K562 (cell line): ENCODE measurements at regions not wholly inside any gene's neighbourhood (a gene's known extent, or its start where the extent isn't known, plus 50 kb on each side); places are given as distances from the start of the nearest gene placed in this dataset.
"Not testable (repeated sequence)": the region's sequence is repeated elsewhere in the genome, so short reads cannot be mapped to it uniquely, and the experiment has no call there.

ENCODE experiments used
- ATAC-seq: fragments of 200-7000 bp; cut with Tn5 transposase; 3 replicates; pipeline ENCODE4 v1.9.1; 2020; ENCODE audit warnings: moderate library complexity
- BruUV-seq: library from RNA; stranded (reverse); fragments of 400-500 nt; replicated peaks from 2 replicates; lab custom pipeline; 2021; lab: Mats Ljungman, UMichigan
- CTCF ChIA-PET: fragments of 300-600 bp; formaldehyde crosslinking; extraction: SDS; loops from one replicate; lab custom pipeline; 2021; ENCODE audit warnings: low intra/inter-chr PET ratio; lab: Yijun Ruan, JAX
- POLR2A ChIA-PET: fragments of 300-600, 350-650 bp; sonication (Branson Sonifier 250); formaldehyde crosslinking; extraction: SDS; loops from one replicate; lab custom pipeline; 2021; ENCODE audit warnings: antibody characterized with exemption, inconsistent platforms; lab: Yijun Ruan, JAX
- DNase-seq, 4 experiments: peaks; one replicate each; pipeline versions ENCODE4 v3.0.0 to v3.0.0-alpha.2; 2011 to 2018; ENCODE audit warnings: low spot score in 3 of 4, mixed read lengths in 3 of 4; ENCODE audit errors: extremely low read depth in 1 of 4
- FAIRE-seq: peaks from 2 replicates; lab custom pipeline; 2011; peaks lifted over from hg19 to GRCh38; lab: Jason Lieb, UNC
- H2AFZ ChIP-seq: 2 replicates; pipeline ENCODE4 v1.6.0; 2011; ENCODE audit warnings: low read depth, low read length, control low read depth, inconsistent platforms
- H3K27ac ChIP-seq: fragments of 200-600 bp; 3 replicates; pipeline ENCODE4 v1.8.0; 2011; ENCODE audit warnings: low read depth, mild to moderate bottlenecking, control low read depth, inconsistent platforms, low read length, moderate library complexity, mixed read lengths; ENCODE audit errors: extremely low read depth
- H3K27me3 ChIP-seq, 2 experiments: fragments of 300-600 bp in 1 of 2; 2 replicates in 1 of 2; 3 replicates in 1 of 2; pipeline versions ENCODE4 v1.6.0 to v1.8.0; 2011; ENCODE audit warnings: inconsistent platforms in 2 of 2, low read length in 2 of 2, mild to moderate bottlenecking in 1 of 2, mixed read lengths in 1 of 2, moderate library complexity in 1 of 2; ENCODE audit not compliant: control insufficient read depth in 2 of 2, insufficient read depth in 2 of 2
- H3K36me3 ChIP-seq: fragments of 300-600 bp; 3 replicates; pipeline ENCODE4 v1.8.0; 2011; ENCODE audit warnings: mild to moderate bottlenecking, low read length, inconsistent platforms; ENCODE audit not compliant: control insufficient read depth, insufficient read depth
- H3K4me1 ChIP-seq, 2 experiments: fragments of 200-600 bp in 1 of 2; replicated peaks in 1 of 2; 2 replicates in 1 of 2; 3 replicates in 1 of 2; pipeline versions ENCODE4 v1.5.1 to v1.8.0; 2011; ENCODE audit warnings: inconsistent platforms in 2 of 2, low read length in 2 of 2, mild to moderate bottlenecking in 1 of 2, mixed read lengths in 1 of 2, moderate library complexity in 1 of 2; ENCODE audit not compliant: control insufficient read depth in 2 of 2, insufficient read depth in 2 of 2
- H3K4me2 ChIP-seq: 2 replicates; pipeline ENCODE4 v1.6.1; 2011; ENCODE audit warnings: low read length, control low read depth, inconsistent platforms, mixed read lengths; ENCODE audit not compliant: insufficient read depth
- H3K4me3 ChIP-seq: fragments of 200-600 bp; sonication (generic), shearing (Covaris generic); 2 replicates; pipeline ENCODE4 v1.5.1; 2016; ENCODE audit warnings: control low read depth, inconsistent platforms
- H3K79me2 ChIP-seq: fragments of 200-600 bp; 3 replicates; pipeline ENCODE4 v1.8.0; 2011; ENCODE audit warnings: low read length, inconsistent platforms; ENCODE audit not compliant: control insufficient read depth, insufficient read depth
- H3K9ac ChIP-seq, 2 experiments: 2 replicates each; pipeline versions ENCODE4 v1.6.0 to v1.6.1; 2011; ENCODE audit warnings: low read depth in 2 of 2, low read length in 2 of 2, control low read depth in 1 of 2, inconsistent platforms in 1 of 2, mild to moderate bottlenecking in 1 of 2, mixed read lengths in 1 of 2; ENCODE audit not compliant: insufficient read depth in 1 of 2
- H3K9me1 ChIP-seq: one replicate; pipeline ENCODE4 v1.6.0; 2011; ENCODE audit warnings: inconsistent platforms, mild to moderate bottlenecking, low read length, moderate library complexity; ENCODE audit not compliant: control insufficient read depth, insufficient read depth
- H3K9me3 ChIP-seq: replicated peaks from 2 replicates; pipeline ENCODE4 v1.5.1; 2011; ENCODE audit warnings: low read depth, low read length, inconsistent platforms; ENCODE audit not compliant: control insufficient read depth, insufficient read depth
- H4K20me1 ChIP-seq: replicated peaks from 2 replicates; pipeline ENCODE4 v1.6.1; 2011; ENCODE audit warnings: low read length, inconsistent platforms, mixed read lengths; ENCODE audit not compliant: control insufficient read depth, insufficient read depth
- DMBX1 ChIP-seq: fragments of 250-450 bp; sonication (Bioruptor Pico); IDR thresholded peaks from 2 replicates; pipeline ENCODE4 v1.8.0; 2022; ENCODE audit warnings: inconsistent platforms, mild to moderate bottlenecking, moderate library complexity, borderline replicate concordance
- EGR1 ChIP-seq: fragments of 450-650 bp; conservative IDR thresholded peaks from 2 replicates; pipeline ENCODE4 v1.6.1; 2017; ENCODE audit warnings: mild to moderate bottlenecking
- HMGN3 ChIP-seq: IDR thresholded peaks from 2 replicates; pipeline ENCODE4 v1.6.1; 2011; ENCODE audit warnings: borderline replicate concordance, low read depth, mild to moderate bottlenecking, mixed read lengths, low read length; ENCODE audit not compliant: insufficient read length; ENCODE audit errors: extremely low read depth
- NCOR1 ChIP-seq: fragments of 450-650 bp; IDR thresholded peaks from 2 replicates; pipeline ENCODE4 v1.6.1; 2016; ENCODE audit warnings: mild to moderate bottlenecking, moderate library complexity
- NR2C2 ChIP-seq, 2 experiments: fragments of 200-800 bp in 1 of 2; sonication (Bioruptor generic) in 1 of 2; sonication (generic) in 1 of 2; formaldehyde crosslinking in 1 of 2; IDR thresholded peaks; 2 replicates each; pipeline versions ENCODE4 v1.6.1 to v1.8.0; 2016 to 2022; ENCODE audit warnings: mild to moderate bottlenecking in 1 of 2, missing compliant biosample characterization in 1 of 2, missing genetic modification characterization in 1 of 2, missing genetic modification reagents in 1 of 2
- XRCC5 ChIP-seq: fragments of 200-400 bp; formaldehyde crosslinking; IDR thresholded peaks from 2 replicates; pipeline ENCODE4 v1.6.1; 2017; ENCODE audit warnings: low read depth, mild to moderate bottlenecking, low read length
- ZNF175 ChIP-seq: fragments of 200-800 bp; sonication (Bioruptor generic); IDR thresholded peaks from 2 replicates; pipeline ENCODE4 v1.6.1; 2016; ENCODE audit warnings: low read depth, mild to moderate bottlenecking, missing genetic modification characterization, missing compliant biosample characterization
- WGBS: fragments of 100-300 bp; shearing (Covaris generic); methylation state at CpG from one replicate; pipeline ENCODE4 v1.1.6; 2016; ENCODE audit warnings: low coverage, mixed read lengths; ENCODE audit not compliant: insufficient coverage; ENCODE audit errors: missing lambda C conversion rate; 5-methylcytosine and 5-hydroxymethylcytosine counted together
- in situ Hi-C: fragments of 300-500 bp; cut with MboI; formaldehyde crosslinking; loops from 4 replicates; pipeline ENCODE4 v1.15.0; 2018; ENCODE audit warnings: inconsistent platforms, mixed read lengths
- intact Hi-C: fragments of 100-400 bp; cut with micrococcal nuclease; formaldehyde crosslinking; loops from 2 replicates; pipeline ENCODE4 v1.14.2; 2022
- TF ChIP-seq, protein P1 (sequence below): sonication (generic); formaldehyde crosslinking; IDR thresholded peaks from 2 replicates; pipeline ENCODE4 v1.8.0; 2022; ENCODE audit warnings: missing genetic modification reagents, mild to moderate bottlenecking, borderline replicate concordance
- TF ChIP-seq, protein P2 (sequence below), 3 experiments: fragments of 200-800 bp in 1 of 3; sonication (Bioruptor generic) in 1 of 3; sonication (generic) in 1 of 3; formaldehyde crosslinking in 1 of 3; IDR thresholded peaks; 2 replicates each; pipeline versions ENCODE4 v1.6.1 to v1.8.0; 2016 to 2022; ENCODE audit warnings: mild to moderate bottlenecking in 2 of 3, missing compliant biosample characterization in 2 of 3, missing genetic modification characterization in 2 of 3, missing genetic modification reagents in 1 of 3
- TF ChIP-seq, protein P3 (sequence below): fragments of 250-450 bp; sonication (Bioruptor Pico); IDR thresholded peaks from 2 replicates; pipeline ENCODE4 v1.4.0; 2020

DNA sequence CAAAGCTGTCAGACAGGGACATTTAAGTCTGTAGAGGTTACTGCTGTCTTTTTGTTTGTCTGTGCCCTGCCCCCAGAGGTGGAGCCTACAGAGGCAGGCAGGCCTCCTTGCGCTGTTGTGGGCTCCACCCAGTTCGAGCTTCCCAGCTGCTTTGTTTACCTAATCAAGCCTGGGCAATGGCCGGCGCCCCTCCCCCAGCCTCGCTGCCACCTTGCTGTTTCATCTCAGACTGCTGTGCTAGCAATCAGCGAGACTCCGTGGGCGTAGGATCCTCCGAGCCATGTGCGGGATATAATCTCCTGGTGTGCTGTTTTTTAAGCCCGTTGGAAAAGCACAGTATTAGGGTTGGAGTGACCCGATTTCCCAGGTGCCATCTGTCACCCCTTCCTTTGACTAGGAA, 454.2 kb upstream of the CCDC196 start:
- FAIRE-seq, H3K79me2 ChIP-seq, H3K4me1 ChIP-seq, H3K9me1 ChIP-seq, H3K4me2 ChIP-seq, ATAC-seq, in situ Hi-C loops, DNase-seq, CTCF ChIA-PET, H2AFZ ChIP-seq, H3K27ac ChIP-seq, H3K27me3 ChIP-seq, H3K36me3 ChIP-seq, H4K20me1 ChIP-seq, BruUV-seq, intact Hi-C loops, POLR2A ChIA-PET, H3K9me3 ChIP-seq, H3K9ac ChIP-seq, H3K4me3 ChIP-seq: not testable (repeated sequence)
- WGBS = 0% methylated on average over 2 of the region's 12 CpGs

DNA sequence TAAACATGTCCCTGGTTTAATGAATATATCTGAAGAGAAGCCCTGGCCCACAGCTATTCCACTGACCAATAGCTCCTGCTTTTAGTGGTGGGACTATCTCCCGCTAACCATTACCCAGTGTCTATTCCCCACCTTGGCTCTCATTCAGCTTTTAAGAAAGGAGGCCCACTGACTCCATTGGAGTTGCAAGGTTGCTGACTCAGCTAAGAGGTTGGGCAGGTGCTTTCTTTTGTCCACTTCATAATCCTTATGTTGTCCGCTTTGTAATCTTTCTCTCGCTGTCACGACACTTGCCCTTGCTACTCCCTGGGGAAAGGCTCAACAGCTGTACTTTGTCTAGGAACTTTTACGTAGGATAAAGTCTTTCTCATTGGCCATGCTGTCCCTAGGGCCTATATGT, 453.4 kb upstream of the CCDC196 start:
- intact Hi-C loops = no loop called here
- no peak for FAIRE-seq

More for the DNA sequence above, 453.4 kb upstream of the CCDC196 start:
- Histone ChIP-seq H3K36me3 (no peaks in the 10 kb centered on the region), H3K79me2 (no peaks in the 10 kb centered on the region), H3K4me3 (no peak overlapping the region), H3K27me3 (no peaks in the 10 kb centered on the region), H3K4me2 (no peak overlapping the region), H3K9ac (no peak overlapping the region), H3K9me3 (no peaks in the 10 kb centered on the region), H3K4me1 (no peaks in the 10 kb centered on the region), H3K9me1 (no peaks in the 10 kb centered on the region), H3K27ac (no peak overlapping the region), H4K20me1 (no peaks in the 10 kb centered on the region), H2AFZ (no peak overlapping the region)
- WGBS = 2% methylated on average over 4 of the region's 5 CpGs
- ATAC-seq (no peak), DNase-seq (no peak)
- no TSS peak for BruUV-seq
- TF ChIP-seq EGR1 (no peak), NCOR1 (no peak), NR2C2 (CRISPR knock-in tag; IDR thresholded peaks at IDR 0.05) (no peak), NR2C2 (tag; IDR thresholded peaks at IDR 0.05) (no peak), HMGN3 (no peak), ZNF175 (CRISPR knock-in tag) (no peak), XRCC5 (no peak), DMBX1 (CRISPR knock-in tag) (no peak)
- TF ChIP-seq, protein P1, sequence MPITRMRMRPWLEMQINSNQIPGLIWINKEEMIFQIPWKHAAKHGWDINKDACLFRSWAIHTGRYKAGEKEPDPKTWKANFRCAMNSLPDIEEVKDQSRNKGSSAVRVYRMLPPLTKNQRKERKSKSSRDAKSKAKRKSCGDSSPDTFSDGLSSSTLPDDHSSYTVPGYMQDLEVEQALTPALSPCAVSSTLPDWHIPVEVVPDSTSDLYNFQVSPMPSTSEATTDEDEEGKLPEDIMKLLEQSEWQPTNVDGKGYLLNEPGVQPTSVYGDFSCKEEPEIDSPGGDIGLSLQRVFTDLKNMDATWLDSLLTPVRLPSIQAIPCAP = no peak
- TF ChIP-seq, protein P2, sequence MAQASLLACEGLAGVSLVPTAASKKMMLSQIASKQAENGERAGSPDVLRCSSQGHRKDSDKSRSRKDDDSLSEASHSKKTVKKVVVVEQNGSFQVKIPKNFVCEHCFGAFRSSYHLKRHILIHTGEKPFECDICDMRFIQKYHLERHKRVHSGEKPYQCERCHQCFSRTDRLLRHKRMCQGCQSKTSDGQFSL (CRISPR knock-in tag; IDR thresholded peaks at IDR 0.05) = no peak
- TF ChIP-seq, protein P2 (tag; IDR thresholded peaks at IDR 0.05) = no peak
- TF ChIP-seq, protein P3, sequence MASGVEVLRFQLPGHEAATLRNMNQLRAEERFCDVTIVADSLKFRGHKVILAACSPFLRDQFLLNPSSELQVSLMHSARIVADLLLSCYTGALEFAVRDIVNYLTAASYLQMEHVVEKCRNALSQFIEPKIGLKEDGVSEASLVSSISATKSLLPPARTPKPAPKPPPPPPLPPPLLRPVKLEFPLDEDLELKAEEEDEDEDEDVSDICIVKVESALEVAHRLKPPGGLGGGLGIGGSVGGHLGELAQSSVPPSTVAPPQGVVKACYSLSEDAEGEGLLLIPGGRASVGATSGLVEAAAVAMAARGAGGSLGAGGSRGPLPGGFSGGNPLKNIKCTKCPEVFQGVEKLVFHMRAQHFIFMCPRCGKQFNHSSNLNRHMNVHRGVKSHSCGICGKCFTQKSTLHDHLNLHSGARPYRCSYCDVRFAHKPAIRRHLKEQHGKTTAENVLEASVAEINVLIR (CRISPR knock-in tag) = no peak
- ChIA-PET POLR2A (no interaction called here), CTCF (no interaction called here)
- in situ Hi-C loops = no loop called here
